Heart right ventricle (tissue), 16 donors: ENCODE measurements at regions not wholly inside any gene's neighbourhood (a gene's known extent, or its start where the extent isn't known, plus 50 kb on each side); places are given as distances from the start of the nearest gene placed in this dataset.

Experiments
- ATAC-seq, 8 donors: fragments of 200-7000 bp; cut with Tn5 transposase; one replicate each; pipeline ENCODE4 v1.9.1; 2020; ENCODE audit warnings: mild to moderate bottlenecking in 8 of 8, moderate library complexity in 8 of 8, moderate number of reproducible peaks in 1 of 8
- DNase-seq, 2 donors: peaks; one replicate each; pipeline ENCODE4 v3.0.0-alpha.2; 2020
- H3K27ac ChIP-seq, 10 donors: fragments of 200-600 bp; sonication (generic) in 2 of 10; one replicate each; pipeline versions ENCODE4 v1.5.0 to v1.8.0; 2020 to 2022; ENCODE audit warnings: mild to moderate bottlenecking in 3 of 10
- H3K27me3 ChIP-seq, 7 donors: fragments of 200-600 bp; one replicate each; pipeline ENCODE4 v1.8.0; 2021 to 2022; ENCODE audit warnings: mild to moderate bottlenecking in 2 of 7
- H3K36me3 ChIP-seq, 9 donors: fragments of 200-600 bp; sonication (generic) in 1 of 9; one replicate each; pipeline versions ENCODE4 v1.5.0 to v1.8.0; 2020 to 2022; ENCODE audit warnings: mild to moderate bottlenecking in 2 of 9
- H3K4me1 ChIP-seq, 9 donors: fragments of 200-600 bp; sonication (generic) in 1 of 9; one replicate each; pipeline versions ENCODE4 v1.5.0 to v1.8.0; 2020 to 2022; ENCODE audit warnings: mild to moderate bottlenecking in 4 of 9
- H3K4me3 ChIP-seq, 10 donors: fragments of 200-600 bp; sonication (generic) in 2 of 10; one replicate each; pipeline versions ENCODE4 v1.5.0 to v1.8.0; 2020 to 2022; ENCODE audit warnings: mild to moderate bottlenecking in 7 of 10, moderate library complexity in 2 of 10
- H3K9me3 ChIP-seq, 11 donors: fragments of 200-600 bp in 10 of 11; sonication (generic) in 2 of 11; one replicate each; pipeline versions ENCODE4 v1.5.0 to v1.8.0; 2013 to 2022; ENCODE audit warnings: mild to moderate bottlenecking in 2 of 11, control low read depth in 1 of 11, moderate library complexity in 1 of 11
- CTCF ChIP-seq, 9 donors: fragments of 200-600 bp; sonication (generic) in 2 of 9; IDR thresholded peaks; one replicate each; pipeline versions ENCODE4 v1.5.0 to v1.8.0; 2021 to 2022; ENCODE audit warnings: antibody characterized with exemption in 9 of 9, mild to moderate bottlenecking in 5 of 9, moderate library complexity in 1 of 9
- WGBS, 2 donors: extraction: QIAGEN DNeasy Blood & Tissue Kit; methylation state at CpG; one replicate each; pipeline ENCODE4 v1.1.7; 2013; ENCODE audit warnings: inconsistent platforms in 1 of 2; 5-methylcytosine and 5-hydroxymethylcytosine counted together
- intact Hi-C, 10 donors: fragments of 100-400 bp; cut with DNase I; formaldehyde crosslinking; loops; one replicate each; pipeline versions ENCODE4 v1.11.1 to v1.14.2; 2022
- donor health status: Arrhythmogenic right ventricular cardiomyopathy.
- donor health status: ischemic (EF 13 %, LVEDD 7.1; RV severe dilation, severe dysfunction).
- donor health status: healthy with polysubstance abuse.
- donor health status: DM: no; HTN: yes; CAD: no.
- donor health status: DM: no; HTN: no; CAD: no.
- donor health status: ischemic (EF 25% LVEDD 6.9; RV normal size, moderate dysfunction).
- donor health status: ischemic (EF 25% LVEDD 5.7; RV mildly dilated, moderate dysfunction).
- donor health status: healthy.
- donor health status: DM: yes; HTN: yes; CAD: no.
- donor health status: Ischemic cardiomyopathy.
- donor health status: ischemic (EF 35%, LVEDD 5.7; RV mildly dilated, moderate dysfunction).
- donor health status: nonischemic (EF 11% LVEDD 7.7; RV severe dilation, severe dysfunction).
- donor health status: DM: yes; HTN: yes; CAD: no.
- donor health status: PGD.
- donor health status: ischemic (EF 29% LVEDD 5.4; RV normal size, mild dysfunction).
- donor health status: nonischemic (EF 23%, LVEDD 6.1; RV moderate dilation, normal function).

- WGBS, 2 donors, result 72 to 74% methylated on average over 9 of the region's 9 CpGs
- H3K36me3 ChIP-seq, result no peaks in the 10 kb centered on the region
- H3K9me3 ChIP-seq, result peaks cover 0 to 6% (median 0%) of the 10 kb centered on the region in 11 donors
- H3K4me3 ChIP-seq, result no peak overlapping the region
- no peak for TF ChIP-seq CTCF (IDR thresholded peaks at IDR 0.05)
- peaks cover 0 to 4% (median 0%) of the 10 kb centered on the region in 9 donors for H3K4me1 ChIP-seq
- H3K27ac ChIP-seq, result no peak overlapping the region
- intact Hi-C loops, result no loop called here
- no peak for DNase-seq
- ATAC-seq, result no peak
- peaks cover 0 to 5% (median 0%) of the 10 kb centered on the region in 7 donors for H3K27me3 ChIP-seq
These were observed 57.5 kb upstream of the SP4 start for GRCh38 chr7:21370283-21370982.

GRCh38 chr7:21371360-21371759 lies 56.5 kb upstream of the SP4 start:
- DNase-seq (no peak), ATAC-seq (no peak)
- no peak overlapping the region for H3K27ac ChIP-seq
- peaks cover 0 to 3% (median 0%) of the 10 kb centered on the region in 7 donors for H3K27me3 ChIP-seq
- H3K4me1 ChIP-seq, result peaks cover 0 to 4% (median 0%) of the 10 kb centered on the region in 9 donors
- WGBS, 2 donors, result 34 to 43% methylated on average over 2 of the region's 2 CpGs
- intact Hi-C loops, result no loop called here
- peaks cover 0 to 6% (median 0%) of the 10 kb centered on the region in 11 donors for H3K9me3 ChIP-seq
- no peak overlapping the region for H3K4me3 ChIP-seq
- TF ChIP-seq CTCF (IDR thresholded peaks at IDR 0.05), result no peak
- H3K36me3 ChIP-seq, result no peaks in the 10 kb centered on the region

GRCh38 chr7:21373031-21373430 lies 54.9 kb upstream of the SP4 start:
- Histone ChIP-seq H3K27me3 (peaks cover 0 to 3% (median 0%) of the 10 kb centered on the region in 7 donors), H3K9me3 (peaks cover 0 to 20% (median 3%) of the 10 kb centered on the region in 11 donors), H3K4me3 (no peak overlapping the region), H3K4me1 (no peaks in the 10 kb centered on the region), H3K36me3 (no peaks in the 10 kb centered on the region), H3K27ac (no peak overlapping the region)
- ATAC-seq (no peak), DNase-seq (no peak)
- intact Hi-C loops, result no loop called here
- TF ChIP-seq CTCF (IDR thresholded peaks at IDR 0.05), result no peak
- 88 to 90% methylated on average over 7 of the region's 7 CpGs for WGBS, 2 donors

- no peak for TF ChIP-seq CTCF (IDR thresholded peaks at IDR 0.05)
- ATAC-seq (no peak), DNase-seq (no peak)
- Histone ChIP-seq H3K4me1 (no peaks in the 10 kb centered on the region), H3K4me3 (no peak overlapping the region), H3K27ac (no peak overlapping the region), H3K36me3 (no peaks in the 10 kb centered on the region), H3K9me3 (peaks cover 0 to 23% (median 4%) of the 10 kb centered on the region in 11 donors), H3K27me3 (peaks cover 0 to 3% (median 0%) of the 10 kb centered on the region in 7 donors)
- intact Hi-C loops, result no loop called here
- 90 to 91% methylated on average over 2 of the region's 2 CpGs for WGBS, 2 donors
These were observed 53.7 kb upstream of the SP4 start for GRCh38 chr7:21374134-21374533.
